Dendritic cell treated with granulocyte-macrophage colony-stimulating factor and Interleukin-4, amounts not matched to agents 40 ng/mL and 50 ng/mL, for 4 days (primary cell): ENCODE measurements at regions not wholly inside any gene's neighbourhood (a gene's known extent, or its start where the extent isn't known, plus 50 kb on each side); places are given as distances from the start of the nearest gene placed in this dataset.

Experiments used
- H3K27ac Mint-ChIP-seq: one replicate; pipeline ENCODE4 v1.8.0; 2022; ENCODE audit warnings: mild to moderate bottlenecking, mixed read lengths
- H3K27me3 Mint-ChIP-seq: one replicate; pipeline ENCODE4 v1.8.0; 2022; ENCODE audit warnings: mild to moderate bottlenecking, mixed read lengths
- H3K36me3 Mint-ChIP-seq: one replicate; pipeline ENCODE4 v1.8.0; 2022; ENCODE audit warnings: low read depth, mixed read lengths
- H3K4me1 Mint-ChIP-seq: one replicate; pipeline ENCODE4 v1.8.0; 2022; ENCODE audit warnings: low read depth, mixed read lengths
- H3K4me3 Mint-ChIP-seq: one replicate; pipeline ENCODE4 v1.8.0; 2022; ENCODE audit warnings: mild to moderate bottlenecking, moderate library complexity, mixed read lengths
- H3K9me3 Mint-ChIP-seq: one replicate; pipeline ENCODE4 v1.8.0; 2022; ENCODE audit warnings: mixed read lengths
- intact Hi-C: fragments of 100-400 bp; cut with micrococcal nuclease; formaldehyde crosslinking; loops from one replicate; pipeline ENCODE4 v1.15.0; 2022

DNA sequence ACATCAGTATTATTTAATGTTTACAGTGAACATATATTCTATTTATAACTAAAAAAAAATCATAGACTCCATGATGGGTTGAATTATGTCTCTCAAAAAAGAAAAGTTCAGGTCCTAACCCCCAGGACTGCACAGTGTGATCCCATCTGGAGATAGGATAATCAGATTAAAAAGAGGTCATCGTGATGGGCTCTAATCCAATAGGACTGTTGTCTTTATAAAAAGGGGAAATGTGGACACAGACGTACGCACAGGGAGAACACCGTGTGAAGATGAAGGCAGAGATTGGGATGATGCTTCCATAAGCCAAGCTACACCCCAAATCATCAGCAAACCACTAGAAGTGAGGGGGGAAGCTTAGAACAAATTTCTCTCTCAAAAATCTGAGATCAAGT is 221.4 kb downstream of the SNX18 start:
- H3K27me3 Mint-ChIP-seq, result peaks cover 3% of the 10 kb centered on the region
- H3K27ac Mint-ChIP-seq, result peak overlapping the region; percentile 73
- no peak overlapping the region for H3K4me3 Mint-ChIP-seq
- intact Hi-C loops, result no loop called here
- no peaks in the 10 kb centered on the region for H3K9me3 Mint-ChIP-seq
- peaks cover 57% of the 10 kb centered on the region for H3K4me1 Mint-ChIP-seq
- no peaks in the 10 kb centered on the region for H3K36me3 Mint-ChIP-seq

DNA sequence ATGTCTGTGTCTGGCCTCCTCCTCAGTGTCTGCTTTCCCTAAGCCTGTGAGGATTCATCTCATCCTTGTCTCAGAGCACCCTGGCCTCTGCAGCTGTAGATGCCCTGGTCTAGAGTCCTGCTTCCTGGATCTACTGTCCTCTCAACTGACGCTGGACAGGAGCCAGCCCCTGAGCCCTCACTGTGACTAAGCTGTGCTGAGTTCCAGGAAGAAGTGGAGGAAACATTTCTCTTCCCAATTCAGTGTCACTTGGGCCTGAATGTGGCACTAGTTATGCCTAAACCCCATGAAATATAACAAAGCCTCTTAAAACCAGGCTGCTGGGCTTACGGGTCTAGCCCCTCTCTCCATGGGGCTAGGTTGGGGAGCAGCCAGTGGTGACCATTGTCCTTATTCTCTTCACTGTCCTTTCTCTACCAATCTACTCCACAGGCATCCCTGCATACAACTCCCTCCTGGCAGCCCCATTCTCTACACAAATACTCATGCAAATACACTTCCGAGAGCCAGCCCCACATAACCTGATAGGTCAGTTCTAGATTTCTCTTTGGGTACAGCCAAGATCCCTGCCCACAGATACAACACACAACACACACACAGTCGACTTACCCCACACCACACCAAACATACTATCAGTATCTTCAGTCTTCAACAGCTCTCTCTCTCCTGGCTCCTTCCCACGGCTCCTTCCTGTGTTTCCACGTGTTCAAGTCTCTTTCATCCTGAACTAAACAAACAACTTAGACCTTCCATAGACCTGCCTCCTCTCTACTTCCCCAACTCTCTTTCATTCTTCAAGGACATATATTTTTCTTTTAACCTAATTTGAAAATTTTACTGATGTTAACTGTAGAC is 220.8 kb downstream of the SNX18 start:
- peak overlapping the region; percentile 49 for H3K4me3 Mint-ChIP-seq
- H3K36me3 Mint-ChIP-seq, result no peaks in the 10 kb centered on the region
- peaks cover 54% of the 10 kb centered on the region for H3K4me1 Mint-ChIP-seq
- peaks cover 3% of the 10 kb centered on the region for H3K27me3 Mint-ChIP-seq
- H3K27ac Mint-ChIP-seq, result peak overlapping the region; percentile 73
- H3K9me3 Mint-ChIP-seq, result no peaks in the 10 kb centered on the region
- intact Hi-C loops, result no loop called here

DNA sequence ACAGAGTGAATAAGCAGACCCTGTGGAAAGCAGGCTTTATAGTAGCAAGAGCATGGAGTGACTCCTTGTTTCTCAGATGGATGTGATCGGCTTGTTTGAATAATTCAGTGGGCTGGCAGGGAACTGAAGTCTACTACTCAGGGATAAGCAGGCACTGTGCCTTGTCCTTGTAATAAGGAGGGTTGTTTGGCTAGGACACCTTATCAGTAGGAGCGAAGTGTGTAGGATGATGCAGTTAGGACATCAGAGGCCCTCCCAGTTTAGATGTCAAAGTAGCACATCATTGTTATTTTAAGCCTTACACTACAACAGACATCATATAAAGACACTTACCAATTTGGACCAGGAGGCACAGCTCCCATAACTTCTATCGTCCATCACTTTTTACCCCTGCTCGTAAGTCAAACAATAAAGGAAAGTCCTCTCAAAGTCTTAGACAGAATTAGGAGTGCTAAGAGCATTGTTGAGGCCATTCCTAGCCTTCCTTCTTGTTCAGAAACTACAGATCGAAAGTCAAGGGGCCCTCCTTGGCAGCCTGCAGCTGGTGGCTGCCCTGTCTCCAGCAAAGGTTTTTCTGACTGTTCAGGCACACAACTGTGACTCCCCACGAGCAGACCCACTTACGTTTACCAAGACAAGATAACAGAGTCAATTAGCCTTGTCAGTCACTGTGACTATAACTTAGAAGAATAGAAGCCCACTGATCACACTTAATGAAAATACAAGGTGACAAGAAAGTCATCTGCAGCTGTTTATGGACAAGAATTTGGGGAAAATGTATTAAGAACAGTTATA is 218.6 kb downstream of the SNX18 start:
- H3K4me1 Mint-ChIP-seq, result peaks cover 44% of the 10 kb centered on the region
- no peak overlapping the region for H3K4me3 Mint-ChIP-seq
- H3K27me3 Mint-ChIP-seq, result peaks cover 2% of the 10 kb centered on the region
- no peaks in the 10 kb centered on the region for H3K9me3 Mint-ChIP-seq
- intact Hi-C loops, result no loop called here
- no peak overlapping the region for H3K27ac Mint-ChIP-seq
- no peaks in the 10 kb centered on the region for H3K36me3 Mint-ChIP-seq

DNA sequence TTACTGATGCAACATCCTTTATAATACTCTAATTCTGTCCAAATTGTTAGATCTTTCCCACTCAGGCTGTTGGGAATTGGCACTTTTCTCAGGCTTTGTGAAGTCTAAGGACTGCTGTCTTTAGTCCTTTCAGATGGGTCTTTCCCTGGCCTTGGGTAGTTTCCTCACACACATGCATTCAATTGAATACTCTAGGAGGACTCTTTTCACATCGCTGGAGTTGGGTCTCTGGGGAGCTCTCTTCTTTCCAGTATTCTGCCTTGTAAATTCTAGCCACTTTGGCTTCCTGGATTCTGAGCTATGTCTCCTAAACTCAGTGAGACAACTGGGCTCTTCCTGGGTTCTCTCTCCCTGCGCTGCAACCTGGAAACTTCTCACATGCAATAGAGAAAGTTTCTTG is 215.5 kb downstream of the SNX18 start:
- Mint-ChIP-seq H3K4me3 (no peak overlapping the region), H3K4me1 (peaks cover 18% of the 10 kb centered on the region), H3K36me3 (no peaks in the 10 kb centered on the region), H3K9me3 (no peaks in the 10 kb centered on the region), H3K27ac (no peak overlapping the region), H3K27me3 (no peaks in the 10 kb centered on the region)
- intact Hi-C loops, result no loop called here

DNA sequence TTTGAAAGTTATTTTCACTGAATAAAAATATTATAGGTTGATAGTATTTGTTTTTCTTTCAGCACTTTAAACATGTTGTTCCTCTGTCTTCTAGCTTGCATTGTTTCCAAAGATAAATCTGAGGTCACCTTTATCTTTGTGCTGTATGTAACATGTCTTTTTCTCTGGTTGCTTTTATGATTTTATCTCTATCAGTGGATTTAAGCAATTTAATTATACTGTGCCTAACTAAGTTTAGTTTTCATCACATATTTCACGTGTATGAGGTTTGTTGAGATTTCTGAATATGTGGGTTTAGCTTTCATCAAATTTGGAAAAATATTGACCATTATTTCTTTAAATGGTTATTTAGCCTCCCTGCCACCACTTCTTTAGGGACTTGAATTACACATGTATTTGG is 214.5 kb downstream of the SNX18 start:
- intact Hi-C loops, result no loop called here
- Mint-ChIP-seq H3K27me3 (no peaks in the 10 kb centered on the region), H3K36me3 (no peaks in the 10 kb centered on the region), H3K9me3 (no peaks in the 10 kb centered on the region), H3K27ac (no peak overlapping the region), H3K4me1 (peaks cover 19% of the 10 kb centered on the region), H3K4me3 (no peak overlapping the region)

DNA sequence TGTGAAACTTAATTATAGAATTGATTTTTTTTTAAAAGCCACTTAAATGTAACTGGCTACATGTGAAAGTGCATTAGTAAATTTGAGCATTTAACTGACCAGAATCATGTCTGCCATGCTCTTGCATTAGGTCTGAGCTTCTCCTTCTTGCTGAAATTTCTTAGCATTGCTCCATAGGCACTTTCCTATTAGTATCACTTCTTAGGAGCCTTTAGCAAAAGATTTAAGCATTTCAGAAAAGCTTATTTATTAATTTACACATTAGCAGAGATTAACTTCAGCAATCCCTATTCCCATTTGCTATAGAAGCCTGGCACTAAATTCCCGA is 211.0 kb downstream of the SNX18 start:
- intact Hi-C loops, result no loop called here
- Mint-ChIP-seq H3K27me3 (no peaks in the 10 kb centered on the region), H3K36me3 (no peaks in the 10 kb centered on the region)

DNA sequence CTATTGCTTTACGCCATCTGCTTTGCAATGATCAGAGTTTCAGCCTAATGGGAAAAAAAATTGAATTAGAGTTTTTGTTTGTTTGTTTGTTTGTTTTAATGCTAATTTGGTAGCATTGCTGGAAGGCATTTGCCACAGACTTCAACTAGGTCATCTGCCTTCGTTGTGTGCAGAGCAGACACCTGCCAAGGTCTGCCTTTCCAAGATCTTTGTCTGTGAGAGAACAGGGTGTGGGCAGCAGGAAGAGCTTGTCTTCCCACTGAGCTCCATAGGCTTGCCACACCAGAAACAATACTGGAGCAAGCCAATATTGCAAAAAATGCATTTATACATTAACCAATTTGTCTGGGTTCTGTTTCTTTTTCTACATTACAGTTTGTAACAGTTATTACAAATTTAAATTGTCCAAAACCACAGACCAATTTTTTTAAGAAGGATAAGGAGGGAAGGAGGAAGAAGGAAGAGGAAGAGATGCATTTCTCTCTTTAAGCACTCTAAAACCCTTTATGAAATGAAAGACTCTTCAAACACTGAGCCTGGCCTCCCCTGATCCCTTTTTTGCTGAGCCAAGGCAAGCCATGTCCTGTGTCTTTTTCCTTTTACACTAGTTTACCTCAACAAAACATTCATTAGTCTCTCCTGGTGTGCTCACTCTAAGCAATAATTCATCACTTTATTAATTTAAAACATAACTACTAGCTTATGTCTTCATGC is 210.5 kb downstream of the SNX18 start:
- peaks cover 10% of the 10 kb centered on the region for H3K4me1 Mint-ChIP-seq
- no peak overlapping the region for H3K4me3 Mint-ChIP-seq
- no peak overlapping the region for H3K27ac Mint-ChIP-seq
- intact Hi-C loops, result no loop called here
- H3K27me3 Mint-ChIP-seq, result no peaks in the 10 kb centered on the region
- H3K9me3 Mint-ChIP-seq, result peaks cover 5% of the 10 kb centered on the region
- no peaks in the 10 kb centered on the region for H3K36me3 Mint-ChIP-seq

More for the DNA sequence above, 211.0 kb downstream of the SNX18 start:
- Mint-ChIP-seq H3K27ac (no peak overlapping the region), H3K4me3 (no peak overlapping the region), H3K4me1 (peaks cover 10% of the 10 kb centered on the region), H3K9me3 (no peaks in the 10 kb centered on the region)

DNA sequence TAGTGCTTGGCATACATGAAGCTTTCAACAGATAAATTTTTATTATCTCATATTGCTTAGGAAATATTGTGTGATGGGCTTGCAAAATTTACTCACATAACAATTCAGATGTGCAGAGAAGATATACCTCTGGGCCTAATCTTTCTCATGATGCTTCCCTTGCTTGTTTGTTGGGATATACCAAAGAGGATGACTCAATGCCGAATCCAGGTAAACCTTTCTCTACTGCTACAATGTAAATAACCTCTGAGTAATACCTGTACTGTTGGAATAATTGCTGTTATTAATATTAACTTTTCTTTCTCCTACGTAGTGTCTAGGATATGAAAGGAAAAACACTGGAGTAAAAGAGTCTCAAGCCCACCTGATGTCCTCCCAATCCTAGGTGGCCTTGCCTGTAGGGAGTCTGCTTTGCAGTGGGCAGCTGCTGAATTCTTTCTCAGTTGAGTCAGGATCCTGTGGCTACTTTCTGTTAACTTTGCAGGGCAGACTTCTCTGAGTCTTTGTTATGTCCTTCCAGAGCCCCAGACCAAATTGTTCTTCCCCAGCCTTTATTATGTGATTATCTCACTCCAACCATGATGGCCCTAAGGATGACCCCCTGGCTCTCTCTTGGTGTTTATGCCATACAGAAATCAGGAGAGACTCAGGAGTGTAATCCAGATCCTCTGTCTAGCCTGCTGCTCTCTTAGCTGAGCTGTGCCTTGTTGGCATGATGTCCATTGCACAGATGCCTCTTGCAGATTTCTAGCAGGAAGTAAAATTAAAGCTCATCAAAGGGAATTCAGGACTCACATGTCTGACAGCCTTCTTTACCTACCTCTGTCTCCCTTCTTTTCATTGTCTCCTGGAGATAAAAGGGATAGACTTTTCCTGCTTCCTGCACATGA is 208.1 kb downstream of the SNX18 start:
- Mint-ChIP-seq H3K27me3 (no peaks in the 10 kb centered on the region), H3K27ac (no peak overlapping the region), H3K9me3 (peaks cover 9% of the 10 kb centered on the region), H3K4me1 (peaks cover 15% of the 10 kb centered on the region), H3K4me3 (no peak overlapping the region), H3K36me3 (no peaks in the 10 kb centered on the region)
- intact Hi-C loops, result no loop called here

DNA sequence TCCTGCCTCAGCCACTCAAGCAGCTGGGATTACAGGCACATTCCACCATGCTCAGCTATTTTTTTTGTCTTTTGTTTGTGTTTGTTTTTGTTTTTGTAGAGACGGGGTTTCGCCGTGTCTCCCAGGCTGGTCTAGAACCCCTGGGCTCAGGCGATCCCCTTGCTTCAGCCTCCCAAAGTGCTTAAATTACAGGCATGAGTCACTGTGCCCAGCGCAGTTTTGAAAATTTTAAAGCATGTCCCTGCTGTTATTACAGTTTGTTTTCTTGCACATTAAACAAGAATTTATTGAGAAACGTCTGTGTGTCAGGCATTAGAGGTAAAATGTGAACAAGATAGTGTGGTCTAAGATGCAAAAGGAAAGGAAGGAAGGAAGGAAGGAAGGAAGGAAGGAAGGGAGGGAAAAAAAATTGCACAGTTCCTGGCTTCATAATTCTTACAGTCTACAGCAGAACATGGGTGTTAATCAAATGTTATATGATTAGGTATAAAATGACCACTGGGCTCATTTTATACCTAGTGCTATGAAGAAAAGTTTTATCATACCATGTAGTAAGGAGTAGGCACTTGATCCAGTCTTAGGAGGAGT is 205.4 kb downstream of the SNX18 start:
- Mint-ChIP-seq H3K27me3 (no peaks in the 10 kb centered on the region), H3K36me3 (no peaks in the 10 kb centered on the region), H3K4me1 (peaks cover 25% of the 10 kb centered on the region), H3K4me3 (no peak overlapping the region), H3K27ac (no peak overlapping the region), H3K9me3 (peaks cover 9% of the 10 kb centered on the region)
- intact Hi-C loops, result no loop called here

DNA sequence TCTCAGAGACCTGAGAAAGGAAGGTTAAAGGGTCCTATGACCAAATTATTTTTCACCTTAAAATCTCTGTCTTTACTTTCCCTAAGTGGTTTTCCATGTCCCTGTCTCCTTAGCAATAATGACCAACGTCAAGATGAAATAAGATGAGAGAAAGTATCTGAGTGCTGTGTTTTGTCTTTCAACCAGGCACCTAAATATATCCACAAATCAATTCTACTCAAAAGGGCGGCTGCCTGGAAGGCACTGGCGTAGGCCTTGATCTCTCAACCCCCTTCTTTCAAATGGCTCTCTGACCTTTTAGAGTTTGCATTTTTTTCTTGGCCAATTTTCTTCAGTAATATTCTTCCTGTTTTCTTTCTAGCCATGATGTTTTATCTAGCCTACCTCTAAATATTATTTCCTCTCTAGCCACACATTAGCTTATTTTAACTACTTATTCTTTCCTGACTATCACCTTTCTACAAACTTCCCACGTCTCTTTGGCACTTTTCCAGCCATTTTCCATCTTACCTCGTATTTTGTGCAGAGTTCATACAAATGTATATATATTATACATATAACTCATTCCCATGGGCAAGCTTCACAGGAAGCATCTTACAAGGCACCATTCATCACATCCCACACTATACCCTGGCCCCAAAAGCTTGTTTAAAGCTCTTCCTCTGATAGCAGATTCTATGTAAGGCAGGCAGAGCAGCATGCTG is 204.5 kb downstream of the SNX18 start:
- Mint-ChIP-seq H3K27me3 (no peaks in the 10 kb centered on the region), H3K9me3 (peaks cover 9% of the 10 kb centered on the region), H3K4me3 (no peak overlapping the region), H3K36me3 (no peaks in the 10 kb centered on the region), H3K4me1 (peaks cover 30% of the 10 kb centered on the region), H3K27ac (no peak overlapping the region)
- intact Hi-C loops, result no loop called here

DNA sequence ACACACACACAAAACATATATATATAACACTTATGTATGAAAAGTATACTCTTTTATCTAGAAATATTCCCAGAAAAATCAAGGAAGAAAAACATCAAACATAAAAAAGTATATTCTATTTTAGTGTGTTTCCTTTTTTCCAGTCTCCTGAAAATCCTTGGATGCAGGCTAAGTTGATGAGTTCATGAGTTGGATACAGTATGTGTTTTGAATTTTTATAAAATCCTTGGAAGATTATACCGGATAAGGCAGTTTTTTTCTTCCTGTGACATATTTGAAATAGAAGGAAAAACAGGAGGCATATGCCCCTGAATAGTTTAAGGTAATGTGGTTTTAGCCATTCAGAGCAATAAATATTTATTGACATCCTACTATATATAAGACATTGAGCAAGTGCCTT is 203.6 kb downstream of the SNX18 start:
- peaks cover 18% of the 10 kb centered on the region for H3K9me3 Mint-ChIP-seq
- H3K27ac Mint-ChIP-seq, result no peak overlapping the region
- no peaks in the 10 kb centered on the region for H3K36me3 Mint-ChIP-seq
- no peak overlapping the region for H3K4me3 Mint-ChIP-seq
- H3K4me1 Mint-ChIP-seq, result peaks cover 34% of the 10 kb centered on the region
- intact Hi-C loops, result no loop called here
- H3K27me3 Mint-ChIP-seq, result no peaks in the 10 kb centered on the region

DNA sequence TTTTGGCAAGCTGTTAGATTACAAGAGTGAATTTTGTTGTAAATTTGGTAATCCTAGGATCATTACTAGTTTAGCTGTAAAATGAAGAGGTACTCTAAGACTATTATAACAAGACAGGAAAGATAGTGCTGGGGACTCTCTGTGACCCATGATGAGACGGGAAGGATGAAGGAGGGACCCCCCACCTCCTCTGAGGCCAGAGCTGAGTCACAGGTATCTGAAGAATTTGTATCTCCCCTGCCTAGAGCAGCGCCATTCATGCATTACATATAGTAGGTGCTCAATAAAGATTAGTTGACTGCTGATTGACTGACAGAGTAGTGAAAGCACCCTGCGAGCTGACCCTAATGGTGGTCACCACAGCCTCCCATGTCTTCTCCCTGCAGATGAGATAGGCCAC is 202.8 kb downstream of the SNX18 start:
- H3K27me3 Mint-ChIP-seq, result no peaks in the 10 kb centered on the region
- intact Hi-C loops, result no loop called here

More for the DNA sequence above, 202.8 kb downstream of the SNX18 start:
- H3K27ac Mint-ChIP-seq, result peak overlapping the region; percentile 57
- H3K9me3 Mint-ChIP-seq, result peaks cover 18% of the 10 kb centered on the region
- no peak overlapping the region for H3K4me3 Mint-ChIP-seq
- H3K4me1 Mint-ChIP-seq, result peaks cover 34% of the 10 kb centered on the region
- H3K36me3 Mint-ChIP-seq, result no peaks in the 10 kb centered on the region
